ENCODE measurements at regions not wholly inside any gene's neighbourhood (a gene's known extent, or its start where the extent isn't known, plus 50 kb on each side); places are given as distances from the start of the nearest gene placed in this dataset.
"Not testable (repeated sequence)": the region's sequence is repeated elsewhere in the genome, so short reads cannot be mapped to it uniquely, and the experiment has no call there.

DNA sequence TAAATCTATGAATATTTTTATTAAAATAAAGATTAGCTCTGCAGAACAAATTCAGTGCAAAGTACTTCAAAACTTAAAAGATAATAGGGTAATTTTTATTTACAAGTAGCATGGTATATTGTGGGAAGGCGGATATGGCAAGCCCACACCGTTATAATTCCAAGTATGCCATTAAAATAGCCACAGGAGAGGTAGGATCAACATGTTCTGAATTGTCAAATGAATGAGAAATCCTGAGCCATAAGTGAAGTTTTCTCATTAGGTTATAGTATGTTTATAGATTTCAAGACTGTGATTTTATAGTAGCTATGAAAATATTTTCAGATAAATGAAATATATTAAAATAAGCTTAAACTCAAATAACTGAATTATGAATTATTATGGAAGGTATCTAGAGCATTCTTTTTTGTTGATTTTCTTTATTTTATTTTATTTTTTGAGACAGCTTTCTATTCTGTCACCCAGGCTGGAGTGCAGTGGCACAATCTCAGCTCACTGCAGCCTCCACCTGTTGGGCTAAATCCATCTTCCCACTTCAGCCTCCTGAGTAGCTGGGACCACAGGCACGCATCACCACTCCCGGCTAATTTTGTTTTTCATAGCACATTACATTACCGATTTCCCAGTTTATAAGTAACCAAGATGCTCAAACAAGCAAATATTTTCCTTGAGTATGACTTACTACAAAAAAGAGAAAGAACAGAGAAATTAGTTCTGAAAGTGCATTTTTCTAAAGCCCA lies 956.6 kb downstream of the GATA3 start:
- DNase-seq: no peak

DNA sequence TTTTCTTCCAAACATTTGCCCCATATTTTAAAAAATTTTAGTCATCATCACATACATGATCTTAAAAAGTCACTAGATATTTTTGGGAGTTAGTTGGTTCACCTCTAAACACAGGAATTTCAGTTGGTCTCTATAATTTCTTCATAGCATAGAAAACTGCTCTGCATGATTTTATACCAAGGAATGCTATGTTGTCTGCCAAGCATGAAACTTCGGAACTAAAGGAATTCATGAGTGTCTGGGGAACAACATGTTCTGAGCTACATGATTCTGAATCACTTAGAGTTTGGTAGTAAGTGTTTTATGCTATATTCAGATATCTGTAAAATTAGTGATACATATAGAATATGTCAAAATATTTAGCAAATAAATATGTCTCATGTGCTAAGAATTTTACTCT lies 957.8 kb downstream of the GATA3 start:
- no peak for DNase-seq

DNA sequence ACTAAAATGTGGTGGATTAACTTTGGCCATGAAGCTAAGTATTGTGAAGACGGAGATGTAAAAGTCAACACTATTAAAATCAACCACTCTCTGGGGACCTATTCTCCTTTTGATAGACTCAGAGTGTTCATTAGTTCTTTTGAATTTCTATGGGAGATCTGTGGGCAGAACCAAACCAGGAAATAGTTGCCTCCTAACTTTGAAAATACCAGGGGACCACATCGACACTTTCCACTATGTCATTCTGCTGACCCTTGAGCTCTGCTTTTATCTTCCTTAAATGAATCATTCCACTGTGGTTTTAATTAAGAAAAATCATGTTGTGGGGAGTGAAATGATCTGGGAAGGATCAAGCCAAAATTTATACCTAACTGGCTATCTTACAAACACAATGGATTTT lies 960.5 kb downstream of the GATA3 start:
- DNase-seq: no peak

DNA sequence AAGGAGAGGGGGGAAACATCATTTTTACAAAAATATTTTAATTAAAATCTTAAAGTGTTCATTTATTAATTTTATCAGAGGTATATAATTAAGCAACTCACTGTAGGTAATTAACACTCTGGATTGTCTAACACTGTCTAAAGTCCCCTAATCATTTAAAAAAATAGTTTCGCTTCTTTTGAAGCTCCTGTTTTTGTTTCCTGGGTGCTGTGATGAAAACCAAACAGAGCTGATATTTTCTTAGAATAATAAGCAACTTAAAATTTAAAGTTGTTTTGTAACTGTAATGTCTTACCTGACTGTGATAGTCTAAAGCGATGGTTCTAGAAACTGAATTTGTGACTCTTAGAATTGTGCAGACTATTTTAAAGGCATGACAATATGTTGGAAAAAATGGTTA lies 961.0 kb downstream of the GATA3 start:
- no peak for DNase-seq

DNA sequence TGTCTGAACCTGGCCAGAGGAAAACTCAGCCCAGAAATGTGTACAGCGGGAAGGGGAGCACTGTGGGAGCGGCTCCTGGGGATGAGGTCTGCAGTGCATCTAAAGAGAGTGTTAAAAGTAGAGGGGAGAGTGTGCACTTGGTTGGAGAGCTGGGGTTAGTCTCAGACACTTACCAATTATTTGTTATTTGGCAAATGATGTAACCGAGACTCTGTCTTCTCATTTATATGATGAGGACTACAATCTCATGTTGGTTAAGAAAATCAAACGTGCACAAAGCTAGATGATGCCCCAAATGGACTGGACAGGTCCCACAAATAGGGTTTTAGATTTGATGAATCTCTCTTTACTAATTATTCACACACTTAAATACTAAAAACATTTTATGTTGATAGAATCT lies 962.4 kb downstream of the GATA3 start:
- no peak for DNase-seq

DNA sequence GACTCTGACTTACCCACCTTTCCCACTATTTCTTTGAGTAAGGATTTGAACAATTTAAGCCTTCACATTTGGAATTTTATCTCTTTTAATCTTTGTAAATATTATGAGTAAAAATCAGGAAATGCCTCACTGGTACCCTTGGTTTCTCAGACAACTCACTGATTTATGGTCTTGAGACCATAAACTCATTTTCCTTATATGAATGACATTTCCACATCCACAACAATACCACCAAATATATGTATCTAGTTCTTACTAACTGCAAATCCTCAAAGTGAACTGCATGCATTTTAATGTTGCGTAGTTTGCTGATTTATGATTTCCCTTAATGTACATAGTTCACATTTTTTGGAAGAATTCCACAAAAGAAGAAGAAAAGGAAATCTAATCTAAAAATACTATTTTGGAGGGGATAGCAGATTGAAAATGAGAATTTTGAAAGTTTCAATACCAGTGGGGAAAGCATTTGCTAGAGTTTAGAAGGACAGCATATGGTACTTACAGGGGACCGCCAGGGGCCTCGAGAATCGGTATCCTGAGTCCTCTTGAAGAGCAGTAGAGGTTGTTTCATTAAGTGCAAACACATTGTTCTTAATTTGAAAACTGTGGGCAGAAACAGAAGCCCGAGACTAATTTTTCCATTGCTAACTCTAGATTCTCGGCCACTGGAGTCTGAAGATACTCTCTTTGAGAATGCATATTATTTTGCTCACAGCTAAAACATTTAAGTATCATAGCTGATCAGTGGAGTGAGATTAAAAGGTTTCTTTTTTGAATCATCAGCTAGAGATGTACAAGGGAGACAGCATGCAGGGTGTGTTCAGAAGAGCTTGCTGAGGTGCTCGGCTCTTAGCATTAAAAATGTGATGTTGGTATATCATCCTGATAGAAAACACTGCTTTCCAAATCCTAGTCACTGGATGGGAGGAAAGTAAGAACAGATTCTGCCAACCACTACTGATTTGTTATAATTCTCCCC lies 964.0 kb downstream of the GATA3 start:
- DNase-seq: no peak

DNA sequence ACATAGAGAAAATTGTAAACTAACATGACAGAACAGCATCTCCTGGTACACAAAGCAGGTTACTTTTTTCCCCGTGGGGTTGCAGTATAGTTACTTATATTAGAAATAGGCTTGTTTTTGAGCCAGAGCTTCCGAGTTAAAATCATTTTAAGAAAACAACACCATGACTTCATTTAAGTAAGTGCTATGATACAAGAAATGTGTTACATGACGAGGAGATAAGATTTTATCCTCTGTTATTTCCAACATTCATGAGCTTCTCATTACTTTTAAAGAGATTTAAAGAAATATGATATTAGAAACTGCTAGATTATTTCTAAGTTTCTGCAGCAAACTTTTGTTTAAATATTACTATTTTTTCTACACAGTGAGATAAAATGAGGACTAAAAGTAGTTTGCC lies 968.7 kb downstream of the GATA3 start:
- DNase-seq: no peak

DNA sequence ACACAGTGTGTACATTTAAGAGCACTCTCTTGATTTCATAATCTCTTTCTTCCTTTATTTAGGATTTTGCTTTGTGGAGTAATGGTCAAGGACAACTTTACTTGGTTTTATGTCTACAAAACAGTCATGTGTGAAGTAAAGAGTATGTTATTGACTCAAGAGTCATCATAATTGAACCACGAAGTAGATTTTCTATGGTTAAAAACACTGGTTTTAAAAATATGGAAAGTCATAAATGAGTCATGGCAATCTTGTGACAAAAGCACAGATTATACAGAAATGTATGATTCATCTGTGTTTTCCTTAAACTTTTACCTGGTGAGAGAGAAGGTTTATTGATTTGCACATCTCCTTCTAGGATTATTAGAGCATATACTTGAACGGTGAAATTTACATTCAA lies 969.7 kb downstream of the GATA3 start:
- DNase-seq: no peak

DNA sequence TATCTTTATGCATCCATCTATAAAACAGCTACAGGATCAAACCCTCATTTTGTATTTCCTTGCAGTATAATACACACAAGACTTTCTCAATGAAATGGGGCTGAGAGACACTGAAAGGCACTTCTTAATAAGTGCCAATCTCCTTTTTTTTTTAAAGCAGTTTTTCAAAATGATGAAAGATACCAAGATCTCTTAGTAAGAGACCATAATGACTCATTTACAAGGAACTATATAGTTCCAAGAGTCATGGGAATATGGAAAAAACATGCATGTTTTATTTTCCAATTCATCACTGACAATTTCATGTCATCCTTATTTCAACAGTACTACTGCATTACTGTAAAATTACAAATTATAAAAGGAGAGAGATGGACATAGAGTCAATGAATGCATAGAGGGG lies 973.7 kb downstream of the GATA3 start:
- DNase-seq: no peak

DNA sequence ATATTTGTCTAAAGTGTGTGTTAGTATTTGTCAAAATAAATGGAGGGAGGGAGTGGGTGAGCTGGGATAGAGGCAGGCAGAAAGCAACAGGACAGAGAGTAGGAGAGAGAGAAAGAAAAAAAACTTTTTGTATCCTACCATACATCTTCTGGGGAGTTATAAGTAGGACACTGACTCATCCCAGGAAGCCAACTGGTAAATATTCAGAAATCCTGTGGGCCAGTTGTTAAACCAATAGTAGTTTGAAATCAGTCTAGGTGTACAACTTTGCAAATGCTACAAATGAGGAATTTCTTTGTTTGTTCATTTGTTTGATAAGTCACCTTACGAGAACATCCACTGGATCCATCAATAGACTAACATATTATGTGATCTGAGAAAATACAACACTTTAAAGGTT lies 980.9 kb downstream of the GATA3 start:
- no peak for DNase-seq

DNA sequence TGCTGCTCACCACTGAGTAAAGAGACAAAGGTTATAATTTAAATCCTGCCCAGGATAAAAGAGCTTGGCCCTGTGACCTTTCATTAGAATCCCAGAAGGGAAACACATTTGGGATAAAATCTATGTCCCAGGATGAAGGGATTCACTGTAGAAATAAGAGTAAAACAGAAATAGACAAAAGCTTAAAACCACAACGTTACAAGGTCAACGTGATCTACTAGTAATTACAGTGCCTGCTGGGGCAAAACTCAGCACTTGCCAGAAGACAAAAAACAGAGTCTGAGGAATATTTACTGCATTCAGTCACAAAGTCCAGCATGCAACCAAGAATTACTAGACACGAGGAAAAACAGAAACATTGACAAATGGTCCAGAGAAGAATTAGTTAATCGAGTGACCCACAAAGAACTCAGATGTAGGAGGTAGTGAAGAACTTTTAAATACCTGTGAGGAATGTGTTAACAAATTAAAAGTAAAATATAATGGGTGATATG lies 982.3 kb downstream of the GATA3 start:
- DNase-seq: no peak

DNA sequence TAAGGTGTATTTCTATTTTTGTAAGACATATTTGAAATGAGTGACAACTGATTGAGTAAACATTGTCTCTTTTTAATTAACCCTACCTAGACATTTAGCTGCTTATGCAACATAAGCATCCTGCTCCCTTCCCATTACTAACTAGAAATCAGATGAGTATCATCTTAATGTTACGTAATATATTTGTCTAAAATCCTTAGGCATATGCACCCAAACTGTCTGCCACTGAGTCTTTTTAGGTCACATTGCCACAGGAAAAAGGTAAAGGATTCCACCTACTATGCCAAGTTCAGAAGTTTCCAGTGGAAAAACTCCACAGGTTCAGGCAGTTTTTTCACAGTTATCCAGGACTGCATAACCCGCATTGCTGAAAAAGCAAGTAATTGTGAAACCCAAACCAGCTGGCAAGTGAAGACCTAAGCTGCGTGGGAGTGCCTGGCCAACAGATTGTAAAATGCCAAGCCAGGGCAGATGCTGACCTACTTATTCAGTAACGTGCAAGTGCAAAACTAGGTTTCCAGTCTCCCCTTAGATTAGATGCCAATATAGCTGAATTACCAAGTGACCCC lies 983.7 kb downstream of the GATA3 start:
- no peak for DNase-seq

DNA sequence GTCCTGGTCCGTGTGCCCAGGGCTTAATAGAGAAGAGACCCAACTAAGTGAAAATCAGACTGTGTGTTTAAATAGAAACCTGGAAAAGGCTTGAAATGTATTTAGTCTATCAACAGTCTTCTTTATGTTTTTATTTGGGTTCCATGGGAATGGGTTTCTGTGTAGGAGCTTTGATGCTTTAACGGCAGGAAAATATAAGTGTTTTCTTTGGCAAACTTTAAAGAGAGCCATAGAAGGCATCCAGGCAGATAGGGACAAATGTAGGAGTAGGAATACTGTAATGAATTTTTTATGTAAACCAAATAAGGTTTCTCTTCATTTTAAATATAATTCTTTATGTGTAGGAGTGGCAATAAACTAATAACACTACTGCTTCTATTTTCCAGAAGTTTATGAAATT lies 989.0 kb downstream of the GATA3 start:
- no peak for DNase-seq

DNA sequence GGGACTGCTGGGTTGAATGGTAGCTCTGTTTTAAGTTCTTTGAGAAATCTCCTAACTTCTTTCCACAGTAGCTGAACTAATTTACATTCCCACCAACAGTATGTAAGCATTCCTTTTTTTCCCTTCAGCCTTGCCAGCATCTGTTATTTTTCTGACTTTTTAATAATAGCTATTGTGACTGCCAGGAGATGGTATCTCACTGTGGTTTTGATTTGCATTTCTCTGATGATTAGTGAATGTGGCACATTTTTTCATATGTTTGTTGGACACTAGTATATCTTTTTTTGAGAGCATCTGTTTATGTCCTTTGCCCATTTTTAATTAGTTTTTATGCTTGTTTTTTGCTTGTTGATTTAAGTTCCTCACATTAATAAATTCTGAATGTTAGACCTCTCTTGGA lies 990.8 kb downstream of the GATA3 start:
- DNase-seq: no peak

DNA sequence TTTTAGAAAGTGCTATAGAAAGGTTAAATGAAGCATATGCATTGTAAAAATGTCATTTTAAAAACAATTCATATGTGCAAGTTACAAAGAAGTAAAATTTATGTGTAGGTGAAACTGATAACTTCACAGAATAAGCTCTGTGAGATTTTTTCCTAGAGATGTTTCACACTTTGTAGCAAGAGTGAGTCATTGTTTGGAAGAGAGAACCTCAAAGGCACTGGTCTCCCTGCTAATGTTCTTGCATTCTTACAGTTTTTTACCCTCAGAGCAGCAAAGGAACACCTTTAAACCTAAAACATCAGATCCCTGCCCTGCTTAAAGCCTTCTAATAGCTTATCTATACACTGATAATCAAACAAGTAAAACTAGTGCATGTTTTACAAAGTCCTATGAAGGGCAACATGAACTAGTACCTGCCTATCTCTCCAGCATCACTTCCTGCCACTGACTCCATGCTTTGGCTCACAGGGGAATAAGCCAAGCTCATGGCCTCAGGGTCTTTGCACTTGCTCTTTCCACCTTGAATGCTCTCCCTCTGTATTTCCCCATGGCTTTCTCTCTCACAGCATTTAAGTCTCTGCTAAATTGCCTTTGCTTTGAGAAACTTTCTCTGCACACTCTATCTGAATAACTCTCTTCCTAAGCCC lies 997.0 kb downstream of the GATA3 start:
- no peak for DNase-seq

DNA sequence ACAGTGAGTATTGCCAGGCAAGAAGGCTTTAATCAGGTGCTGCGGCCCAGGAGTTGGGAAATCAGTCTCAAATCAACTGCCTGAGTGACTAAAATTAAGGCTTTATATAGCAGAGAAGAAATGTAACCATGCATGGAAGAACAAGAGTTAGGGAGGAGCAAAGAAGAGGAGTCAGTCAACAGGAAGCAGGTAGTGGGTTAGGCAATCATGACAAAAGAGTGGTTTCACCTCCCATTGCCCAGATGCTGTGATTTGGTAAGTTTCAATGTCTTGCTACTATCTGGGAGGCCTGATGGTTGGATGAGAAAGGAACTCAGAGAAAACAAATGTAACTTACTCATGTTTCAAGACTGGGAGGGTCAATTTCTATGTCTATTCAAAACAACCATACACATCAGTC lies 998.3 kb downstream of the GATA3 start:
- DNase-seq: no peak

DNA sequence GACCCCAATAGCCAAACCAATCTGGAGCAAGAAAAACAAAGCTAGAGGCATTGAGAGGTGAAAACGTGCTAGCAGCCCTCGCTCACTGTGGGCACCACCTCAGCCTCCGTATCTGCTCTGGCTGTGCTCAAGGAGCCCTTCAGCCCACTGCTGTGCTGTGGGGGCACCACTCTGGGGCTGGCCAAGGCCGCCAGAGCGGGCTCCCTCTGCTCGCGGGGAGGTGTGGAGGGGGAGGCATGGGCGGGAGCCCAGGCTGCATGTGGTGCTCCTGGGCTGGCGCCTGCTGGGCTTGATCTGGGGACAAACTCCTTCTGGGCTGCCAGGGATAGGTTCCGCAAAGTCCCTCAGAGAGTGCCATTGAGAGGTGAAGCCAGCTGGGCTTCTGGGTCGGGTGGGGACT lies 1002.0 kb downstream of the GATA3 start:
- no peak for DNase-seq

DNA sequence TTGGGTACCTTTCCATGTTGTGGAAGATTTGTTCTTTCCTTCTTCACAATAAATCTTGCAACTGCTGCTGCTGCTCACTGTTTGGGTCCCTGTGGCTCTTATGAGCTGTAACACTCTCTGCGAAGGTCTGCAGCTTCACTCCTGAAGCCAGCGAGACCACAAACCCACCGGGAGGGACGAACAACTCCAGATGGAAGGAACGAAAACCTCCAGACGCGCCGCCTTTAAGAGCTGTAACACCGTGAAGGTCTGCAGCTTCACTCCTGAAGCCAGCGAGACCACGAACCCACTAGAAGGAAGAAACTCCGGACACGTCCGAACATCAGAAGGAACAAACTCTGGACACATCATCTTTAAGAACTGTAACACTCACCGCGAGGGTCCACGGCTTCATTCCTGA lies 1002.8 kb downstream of the GATA3 start:
- not testable (repeated sequence) for DNase-seq

DNA sequence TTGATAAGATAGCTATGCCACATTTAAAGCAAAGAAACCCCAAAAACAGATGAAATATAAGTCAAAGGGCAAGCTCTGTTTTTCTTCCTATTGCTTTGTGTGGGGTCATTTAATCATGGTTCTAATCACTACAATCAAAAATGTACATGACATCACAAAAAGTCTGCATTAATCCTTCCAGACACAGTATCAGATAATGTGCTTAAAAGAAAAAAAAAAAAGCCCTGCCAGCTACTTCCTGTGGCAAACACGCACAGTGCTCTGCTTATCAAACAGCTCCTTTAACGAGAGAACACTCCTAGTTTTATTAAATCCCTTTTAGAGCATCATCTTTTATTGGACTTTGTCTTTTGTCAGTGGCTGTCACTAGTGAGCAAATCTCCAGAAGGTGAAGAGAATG lies 1005.8 kb downstream of the GATA3 start:
- no peak for DNase-seq

DNA sequence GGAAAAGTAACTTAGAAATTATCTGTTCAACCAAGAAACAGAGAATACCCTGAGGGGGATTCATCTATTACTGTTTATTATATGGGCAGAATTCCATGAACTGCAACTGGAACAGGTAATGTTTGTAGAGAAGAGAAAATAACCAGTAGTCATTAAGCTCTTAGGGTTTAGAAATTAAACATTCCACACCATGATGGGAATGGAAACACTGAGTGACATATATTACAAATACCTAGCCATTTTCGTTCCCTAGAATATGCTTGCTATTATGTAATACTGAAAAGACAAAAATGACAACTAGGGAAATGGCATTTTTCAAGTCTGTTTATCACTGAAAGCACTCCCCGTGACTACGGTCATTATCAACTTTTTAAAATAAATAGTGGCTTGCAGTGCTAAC lies 1007.4 kb downstream of the GATA3 start:
- DNase-seq: no peak

DNA sequence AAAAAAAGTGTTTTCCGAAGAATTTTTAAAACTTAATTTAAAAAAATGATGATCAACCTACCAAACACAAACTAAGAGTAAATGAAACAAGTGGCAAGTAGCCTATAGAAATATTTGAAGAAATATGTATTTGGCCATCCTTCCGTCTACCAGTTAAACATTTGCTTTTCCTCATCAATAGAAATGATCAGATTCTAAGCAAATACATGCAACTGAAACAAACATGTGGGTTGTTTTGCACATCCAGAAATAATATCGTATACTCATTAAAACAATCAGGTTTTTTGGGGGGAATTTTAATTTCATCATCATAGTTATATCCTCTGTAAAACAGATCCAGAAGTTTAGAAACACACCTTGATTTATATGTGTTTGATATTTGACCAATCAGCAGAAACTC lies 1011.7 kb downstream of the GATA3 start:
- no peak for DNase-seq

DNA sequence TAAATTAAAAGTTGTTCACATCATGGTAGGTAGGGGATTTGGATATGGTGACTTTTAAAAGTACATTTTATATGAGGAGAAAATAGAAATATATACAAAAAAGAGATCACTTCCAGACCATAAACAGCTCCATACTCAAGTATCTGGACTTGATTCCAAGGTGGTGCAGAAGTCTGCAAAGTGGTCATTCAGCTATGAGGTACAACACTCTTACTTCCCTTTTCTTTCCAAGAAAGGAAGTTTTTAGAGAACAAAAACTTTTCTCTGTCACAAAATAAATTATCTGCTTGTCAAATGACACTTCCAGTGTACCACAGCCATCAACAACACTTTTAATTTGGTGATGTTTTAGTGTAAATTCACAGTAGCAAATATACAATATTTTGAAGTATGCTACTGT lies 1013.5 kb downstream of the GATA3 start:
- DNase-seq: no peak

DNA sequence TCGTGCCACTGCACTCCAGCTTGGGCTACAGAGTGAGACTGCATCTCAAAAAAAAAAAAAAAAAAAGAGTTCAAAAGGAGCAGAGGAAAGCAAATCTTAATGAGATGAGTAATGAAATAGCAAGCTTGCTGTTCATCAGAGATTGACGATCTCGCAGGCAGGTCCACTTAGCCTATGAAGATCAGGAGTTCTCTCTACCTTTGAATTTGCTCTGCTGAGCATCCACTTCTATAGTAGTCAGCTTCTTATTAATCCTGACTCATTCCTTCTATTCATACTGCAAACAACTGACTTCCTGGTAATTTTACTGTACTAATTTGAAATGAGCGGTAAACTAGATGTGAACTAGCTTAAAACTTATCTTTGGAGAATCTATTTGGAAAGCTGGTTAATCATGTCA lies 1014.6 kb downstream of the GATA3 start:
- DNase-seq: no peak

Measured in stimulated activated CD4-positive, alpha-beta T cell treated with anti-CD3 and anti-CD28 coated beads, Interleukin-2, amount 100 ng/mL, for 24 hours (primary cell).